GM19438 (cell line): ENCODE measurements at regions not wholly inside any gene's neighbourhood (a gene's known extent, or its start where the extent isn't known, plus 50 kb on each side); places are given as distances from the start of the nearest gene placed in this dataset.

Experiments used
- ATAC-seq: cut with Tn5 transposase; IDR thresholded peaks from one replicate; pipeline ENCODE4 v1.9.1; 2021; ENCODE audit warnings: low read depth; ENCODE audit not compliant: unreplicated experiment

- no peak for ATAC-seq
Observed at GRCh38 chr5:67619636-67620035, 423.0 kb upstream of the CD180 start.

DNA sequence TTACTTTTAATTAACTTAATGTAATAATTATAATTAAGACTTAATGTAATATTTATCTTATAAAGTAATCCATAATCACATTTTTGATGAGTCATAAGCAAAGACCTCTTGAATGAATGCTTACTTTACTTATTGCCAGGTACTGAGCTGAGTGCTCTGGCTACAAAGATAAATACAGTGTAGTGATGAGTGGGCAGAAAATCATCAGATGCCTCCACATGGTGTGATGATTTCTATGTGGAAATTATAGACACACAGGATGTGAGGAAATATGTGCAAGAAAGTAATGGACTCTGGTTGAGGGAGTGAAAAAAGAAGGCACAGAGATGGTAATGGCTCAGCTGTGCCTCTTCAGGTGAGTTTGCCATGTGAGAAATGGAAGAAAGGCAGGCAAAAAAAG is 422.6 kb upstream of the CD180 start:
- ATAC-seq = no peak

GRCh38 chr5:67617051-67617450 is 420.5 kb upstream of the CD180 start:
- ATAC-seq = no peak

DNA sequence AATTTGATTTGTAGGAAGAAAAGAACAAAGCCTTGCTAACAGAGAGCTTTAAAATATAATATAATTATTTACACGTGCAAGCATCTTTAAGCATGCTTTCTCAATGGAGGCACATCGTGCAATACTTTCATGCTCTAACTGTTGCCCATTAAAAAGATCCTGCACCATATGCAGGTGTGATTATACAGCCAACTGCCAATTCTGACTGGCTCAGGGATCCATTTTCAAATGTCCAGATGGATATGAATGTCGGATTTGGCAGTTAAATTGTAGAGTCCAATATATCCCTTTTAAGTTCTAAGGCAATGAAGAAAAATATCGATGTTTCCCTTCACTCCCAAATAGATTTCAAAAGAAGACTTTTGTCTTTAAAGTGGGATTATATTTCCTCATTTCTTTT is 416.4 kb upstream of the CD180 start:
- no peak for ATAC-seq

DNA sequence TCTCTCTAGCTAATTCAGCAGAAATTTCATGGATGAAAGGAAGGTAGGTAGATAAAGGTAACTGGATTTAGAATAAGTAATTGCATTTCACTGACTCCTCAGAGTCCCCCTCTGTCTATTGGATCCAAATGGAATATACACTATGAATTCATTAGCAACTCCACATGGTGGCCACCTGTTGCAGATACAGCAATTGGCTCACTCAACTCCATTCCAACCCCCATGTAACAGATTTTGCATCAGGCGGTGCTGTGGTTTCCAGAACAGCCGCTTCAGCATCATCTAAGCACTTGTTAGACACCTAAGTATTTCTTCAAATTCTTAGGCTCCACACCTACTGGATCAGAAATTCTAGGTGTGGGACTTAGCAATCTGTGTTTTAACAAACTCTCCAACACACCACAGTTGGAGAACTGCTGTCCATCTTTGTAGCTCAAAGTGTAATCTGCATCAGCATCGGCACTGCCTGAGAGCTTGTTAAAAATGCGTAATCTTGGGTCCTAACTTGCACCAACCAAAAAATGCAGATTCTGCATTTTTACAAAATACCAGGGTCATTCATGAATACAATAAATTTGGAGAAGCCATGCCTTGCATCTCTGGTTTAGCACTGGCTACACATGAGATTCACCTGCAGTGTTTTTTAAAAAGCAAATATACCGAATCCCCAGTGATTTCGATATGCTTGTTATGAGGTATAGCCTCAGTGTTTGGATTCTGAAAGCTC is 413.8 kb upstream of the CD180 start:
- no peak for ATAC-seq

GRCh38 chr5:67607958-67608357 is 411.4 kb upstream of the CD180 start:
- no peak for ATAC-seq

DNA sequence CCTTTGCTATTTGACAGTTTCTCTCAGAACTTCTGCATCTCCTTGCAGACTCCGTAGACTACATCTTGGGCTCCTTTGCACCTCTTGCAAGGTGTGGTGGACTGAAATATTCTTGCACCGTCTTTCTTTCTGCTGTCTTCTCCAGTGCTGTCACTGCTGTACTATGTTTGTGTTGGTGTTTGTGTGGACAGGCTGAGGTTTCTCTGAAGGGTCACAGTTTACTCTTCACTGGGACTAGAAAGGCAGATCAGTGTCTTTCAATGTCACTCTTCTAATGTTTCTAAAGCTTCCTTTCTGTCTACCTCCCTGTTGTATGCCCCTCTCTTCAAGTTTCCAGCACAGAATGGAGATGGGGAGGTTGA is 410.0 kb upstream of the CD180 start:
- ATAC-seq = no peak

- ATAC-seq = no peak
Observed at GRCh38 chr5:67605730-67606585, 409.4 kb upstream of the CD180 start.

- no peak for ATAC-seq
Observed at GRCh38 chr5:67591491-67591890, 394.9 kb upstream of the CD180 start.

GRCh38 chr5:67588389-67588788 is 391.8 kb upstream of the CD180 start:
- ATAC-seq = no peak

- no peak for ATAC-seq
Observed at GRCh38 chr5:67581203-67581602, 384.6 kb upstream of the CD180 start.

DNA sequence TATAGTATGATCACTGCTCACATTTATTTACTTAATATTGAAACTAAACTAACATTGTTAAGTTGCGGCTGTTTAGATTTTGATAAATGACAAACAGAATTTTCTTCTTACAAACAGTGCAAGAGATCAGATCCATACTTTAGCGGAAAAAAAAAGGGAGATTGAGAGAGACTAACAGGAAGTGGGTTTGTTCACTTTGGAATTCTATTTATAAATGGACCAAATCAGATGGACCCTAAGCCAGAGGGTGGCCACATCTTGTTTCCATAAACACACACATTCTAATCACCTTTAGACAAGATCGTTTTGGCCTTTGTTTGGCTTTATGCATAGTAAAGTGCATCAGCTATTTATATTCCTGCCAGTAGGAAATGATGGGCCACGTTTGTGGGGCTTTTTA is 381.4 kb upstream of the CD180 start:
- no peak for ATAC-seq

GRCh38 chr5:67577424-67577823 is 380.8 kb upstream of the CD180 start:
- ATAC-seq = no peak

- no peak for ATAC-seq
Observed at GRCh38 chr5:67576112-67576511, 379.5 kb upstream of the CD180 start.

GRCh38 chr5:67575087-67575486 is 378.5 kb upstream of the CD180 start:
- ATAC-seq = no peak

DNA sequence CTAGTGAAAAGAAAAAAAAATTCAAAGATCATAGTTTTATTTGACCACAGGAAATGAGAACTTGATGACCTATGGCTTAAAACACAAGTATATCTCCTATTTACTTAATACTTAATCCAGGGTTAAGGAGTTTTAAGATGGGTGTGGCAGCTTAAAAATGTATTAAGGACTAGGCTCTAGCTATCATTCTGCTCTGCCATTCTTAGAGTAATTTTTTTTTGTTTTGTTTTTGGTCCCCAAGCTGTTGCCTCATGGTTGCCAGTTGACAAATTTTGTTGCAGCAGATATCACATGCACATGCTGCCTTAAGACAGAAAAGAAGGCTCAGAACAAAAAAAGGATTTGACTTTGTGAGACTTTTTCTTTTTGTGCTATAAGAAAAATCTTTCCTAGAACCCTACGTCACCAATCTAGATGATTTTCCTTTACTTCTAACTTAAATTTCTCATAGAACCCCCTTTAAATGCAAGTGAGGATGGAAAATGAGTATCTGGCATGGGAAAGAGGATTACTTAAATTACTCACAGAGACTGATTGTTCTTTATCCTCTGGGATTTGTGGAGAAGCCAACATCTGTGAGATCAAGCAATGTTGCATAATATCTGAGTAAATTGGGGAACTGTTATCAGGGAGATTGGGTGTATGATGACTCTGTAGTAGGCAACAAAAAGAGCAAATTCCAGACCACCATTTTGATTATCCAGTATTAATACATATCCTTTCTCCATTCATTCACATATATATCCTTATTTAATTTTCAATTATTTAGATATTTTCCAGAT is 364.7 kb upstream of the CD180 start:
- no peak for ATAC-seq

GRCh38 chr5:67552773-67553172 is 356.2 kb upstream of the CD180 start:
- no peak for ATAC-seq

DNA sequence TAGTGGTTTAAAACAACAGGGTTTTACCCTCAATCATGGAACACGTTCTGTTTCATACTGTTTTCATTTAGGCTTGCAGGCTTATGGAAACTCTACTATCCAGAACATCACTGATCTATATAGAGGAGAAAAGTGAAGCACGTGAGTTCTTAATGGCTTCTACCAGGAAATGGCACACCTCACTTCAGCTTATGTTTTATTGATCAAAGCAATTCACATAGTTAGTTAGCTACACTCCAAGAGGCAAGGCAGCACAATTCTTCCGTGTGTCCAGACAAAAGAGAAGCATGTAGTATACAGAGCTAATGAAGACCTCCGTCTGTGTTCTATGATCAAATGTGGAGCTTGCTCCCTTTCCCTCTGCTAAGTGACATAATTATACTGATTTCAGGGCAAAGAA is 353.3 kb upstream of the CD180 start:
- ATAC-seq = no peak

- ATAC-seq = no peak
Observed at GRCh38 chr5:67549296-67549618, 352.7 kb upstream of the CD180 start.

DNA sequence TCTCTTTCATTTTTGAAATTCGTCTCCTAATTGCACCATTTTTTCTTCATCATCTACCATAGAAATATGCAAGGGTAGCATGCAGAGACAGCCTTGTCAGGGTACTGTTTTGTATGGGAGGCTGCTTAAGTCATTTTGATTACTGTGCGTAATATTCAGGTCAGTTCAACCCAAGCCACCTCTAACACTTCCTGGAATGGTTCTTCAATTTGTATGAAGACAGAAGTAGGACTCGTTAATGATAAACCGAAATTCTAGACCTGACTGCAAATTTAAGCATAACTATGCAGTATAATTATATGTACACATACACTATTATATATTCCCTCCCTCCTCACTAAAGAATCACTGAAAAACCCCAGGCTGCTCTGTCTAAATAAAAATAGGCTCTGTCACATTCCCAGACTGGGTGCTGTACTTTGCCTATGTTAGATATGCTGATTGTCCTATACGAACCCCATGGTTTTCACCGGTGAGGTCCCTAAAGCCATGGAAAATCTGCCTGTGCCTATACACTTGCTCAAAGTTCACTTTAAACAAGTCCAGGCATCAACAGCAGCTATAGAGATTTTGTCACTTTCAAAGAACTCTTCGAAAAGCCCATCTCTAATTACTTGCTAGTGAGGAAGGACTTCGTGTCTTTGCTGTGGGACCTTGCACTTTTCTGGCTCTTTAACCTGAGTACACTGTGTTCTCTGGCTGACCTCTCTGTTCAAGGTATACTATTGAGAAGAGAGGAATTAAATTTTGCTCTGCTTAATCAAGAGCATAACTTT is 352.1 kb upstream of the CD180 start:
- no peak for ATAC-seq

- ATAC-seq = no peak
Observed at GRCh38 chr5:67547682-67548081, 351.1 kb upstream of the CD180 start.
